NCI-H2081 treated with DMSO at 0.1 percent for 48 hours (cell line): ENCODE measurements at regions not wholly inside any gene's neighbourhood (a gene's known extent, or its start where the extent isn't known, plus 50 kb on each side); places are given as distances from the start of the nearest gene placed in this dataset.
"Not testable (repeated sequence)": the region's sequence is repeated elsewhere in the genome, so short reads cannot be mapped to it uniquely, and the experiment has no call there.

Experiments
- DNase-seq: peaks from one replicate; lab custom pipeline; 2025; lab: John Stamatoyannopoulos, UW

DNA sequence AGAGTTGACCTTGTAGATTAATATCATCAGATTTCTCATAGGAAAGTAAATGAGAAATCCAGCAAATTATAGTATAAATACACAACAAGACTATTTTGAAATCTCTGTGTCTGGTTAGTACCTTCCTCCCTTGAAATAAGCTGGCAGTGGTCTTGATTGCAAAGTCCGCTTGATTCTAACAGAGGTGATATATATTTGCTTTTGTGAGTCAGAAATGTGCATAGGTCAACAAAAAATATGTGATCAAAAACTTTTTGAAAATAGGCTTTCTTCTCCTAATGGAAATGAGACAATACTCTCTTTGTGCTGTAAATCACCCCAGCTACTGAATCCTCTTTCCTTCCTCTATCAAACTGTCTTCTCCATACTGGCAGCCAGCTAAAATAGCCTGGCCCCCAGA lies 749.2 kb upstream of the CDH10 start:
- DNase-seq, result no peak

GRCh38 chr5:25393256-25393655 lies 748.5 kb upstream of the CDH10 start:
- peak; percentile 49 for DNase-seq

DNA sequence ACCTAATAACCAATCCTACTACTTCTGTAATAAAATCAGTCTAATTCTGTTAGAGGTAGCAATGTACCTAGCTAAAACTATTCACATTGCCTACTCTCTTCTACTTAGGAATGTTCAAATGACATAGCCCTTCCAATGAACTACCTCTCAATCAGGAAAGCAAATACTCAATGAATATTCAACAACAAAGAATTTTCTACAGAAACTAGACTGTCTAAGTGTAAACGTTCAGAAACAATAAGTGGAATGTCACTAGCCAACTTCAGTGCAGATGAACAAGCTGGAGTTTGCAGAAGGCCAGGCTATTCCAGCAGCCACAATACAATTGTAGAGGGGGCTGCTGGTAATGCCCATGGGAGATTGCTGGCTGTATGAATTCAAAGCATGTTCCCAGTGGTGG lies 743.2 kb upstream of the CDH10 start:
- no peak for DNase-seq

- DNase-seq, result no peak
Measured at GRCh38 chr5:25362799-25363198, 718.0 kb upstream of the CDH10 start.

DNA sequence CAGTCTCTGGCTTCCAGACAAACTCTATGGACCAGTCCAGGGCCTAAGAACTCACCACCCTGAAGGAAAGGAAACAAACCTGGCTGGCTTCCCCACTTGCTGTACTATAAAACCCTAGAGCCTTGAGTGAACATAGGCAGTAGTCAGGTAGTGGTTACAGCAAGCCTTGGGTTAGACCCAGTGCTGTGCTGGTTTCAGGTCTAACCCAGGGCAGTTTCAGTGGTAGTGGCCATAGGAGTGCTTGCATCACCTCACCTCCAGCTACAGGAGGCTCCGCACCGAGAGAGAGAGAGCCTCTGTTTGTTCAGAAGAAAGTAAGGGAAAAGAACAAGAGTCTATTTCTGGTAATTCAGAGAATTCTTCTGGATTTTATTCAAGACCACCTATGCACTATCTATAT lies 714.1 kb upstream of the CDH10 start:
- no peak for DNase-seq

- DNase-seq, result no peak
Measured at GRCh38 chr5:25357605-25358004, 712.8 kb upstream of the CDH10 start.

GRCh38 chr5:25349746-25350145 lies 705.0 kb upstream of the CDH10 start:
- DNase-seq, result no peak

DNA sequence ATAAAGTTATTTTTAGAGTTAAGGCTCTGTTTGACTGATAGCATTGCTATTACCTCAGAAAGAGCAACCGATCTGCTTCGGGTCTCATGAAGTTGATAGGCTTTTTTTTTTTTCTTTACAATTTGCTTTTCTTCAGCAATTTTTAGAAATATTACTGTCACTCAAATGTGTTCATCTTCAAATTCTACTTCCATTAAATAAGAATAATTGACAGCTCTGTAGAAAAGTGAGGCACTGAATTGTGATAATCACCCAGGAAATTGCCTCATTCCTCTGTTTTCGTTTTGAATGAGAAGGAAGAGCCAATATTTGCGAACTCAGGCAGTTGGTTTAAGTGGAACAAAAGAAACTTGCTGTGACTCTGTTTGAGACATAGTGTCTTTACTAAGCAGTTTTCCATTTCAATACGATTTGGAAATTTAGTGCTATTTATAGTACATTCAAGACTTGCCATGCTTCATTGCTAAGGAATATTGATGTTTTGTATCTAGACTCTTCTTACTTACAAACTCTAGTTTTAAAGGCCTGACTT lies 700.5 kb upstream of the CDH10 start:
- DNase-seq, result peak; percentile 29

- DNase-seq, result no peak
Measured at GRCh38 chr5:25339541-25339940, 694.8 kb upstream of the CDH10 start.

- DNase-seq, result no peak
Measured at GRCh38 chr5:25334350-25334749, 689.6 kb upstream of the CDH10 start.

DNA sequence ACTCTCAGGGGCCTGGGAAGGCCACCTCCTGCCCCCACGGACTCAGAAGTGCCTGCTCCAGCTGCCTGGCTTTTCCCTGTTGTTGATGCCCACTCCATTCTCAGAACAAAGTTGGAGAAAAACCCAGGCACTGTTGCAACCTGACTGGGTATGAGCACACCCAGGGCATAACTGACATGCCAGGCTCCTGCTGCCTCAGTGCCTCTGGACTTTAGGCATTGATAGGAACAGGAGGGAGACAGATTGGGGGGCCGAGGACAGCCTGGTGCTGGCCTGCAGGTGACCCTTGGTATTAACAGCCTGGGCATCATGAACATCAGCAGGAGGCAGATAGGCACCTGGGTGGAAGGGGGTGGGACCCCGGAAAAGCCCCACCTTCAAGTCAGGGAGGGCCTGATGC lies 685.9 kb upstream of the CDH10 start:
- no peak for DNase-seq

DNA sequence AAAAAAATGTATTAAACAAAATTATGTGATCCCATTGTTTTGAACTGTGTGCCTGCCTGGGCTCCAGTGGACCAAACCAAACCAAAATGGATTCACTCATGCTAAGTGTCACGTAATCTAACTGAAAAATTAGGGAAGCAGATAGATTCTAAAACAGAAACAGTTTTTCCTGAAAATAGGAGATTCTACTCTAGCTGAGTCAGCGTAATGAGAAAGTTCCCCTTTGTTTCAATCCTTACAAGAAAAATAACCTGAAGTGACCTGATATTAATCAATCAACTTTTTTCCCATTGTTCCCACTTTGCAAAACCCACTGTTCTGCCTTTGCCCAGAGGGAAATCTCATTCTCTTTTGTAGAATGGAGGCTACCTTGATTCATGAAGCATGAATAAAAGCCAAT lies 682.4 kb upstream of the CDH10 start:
- DNase-seq, result no peak

DNA sequence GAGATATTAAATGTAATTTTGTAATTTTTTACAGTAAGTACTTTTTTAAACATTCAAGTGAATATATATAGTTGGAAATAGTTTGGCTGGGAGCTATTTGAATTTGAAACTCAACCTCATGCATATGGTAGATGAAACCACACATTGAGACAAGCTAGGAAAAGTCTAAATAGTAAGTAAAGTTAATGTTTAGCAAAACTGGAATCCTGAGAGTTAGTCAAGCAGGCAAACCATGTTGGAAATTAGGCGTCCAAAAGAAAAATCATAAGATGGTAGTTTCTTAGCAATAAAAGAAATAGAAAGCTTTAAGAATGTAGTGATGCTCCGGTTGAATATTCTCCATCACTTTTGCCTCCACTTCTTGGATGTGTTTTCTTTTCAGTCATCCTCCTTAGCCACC lies 657.1 kb upstream of the CDH10 start:
- no peak for DNase-seq

DNA sequence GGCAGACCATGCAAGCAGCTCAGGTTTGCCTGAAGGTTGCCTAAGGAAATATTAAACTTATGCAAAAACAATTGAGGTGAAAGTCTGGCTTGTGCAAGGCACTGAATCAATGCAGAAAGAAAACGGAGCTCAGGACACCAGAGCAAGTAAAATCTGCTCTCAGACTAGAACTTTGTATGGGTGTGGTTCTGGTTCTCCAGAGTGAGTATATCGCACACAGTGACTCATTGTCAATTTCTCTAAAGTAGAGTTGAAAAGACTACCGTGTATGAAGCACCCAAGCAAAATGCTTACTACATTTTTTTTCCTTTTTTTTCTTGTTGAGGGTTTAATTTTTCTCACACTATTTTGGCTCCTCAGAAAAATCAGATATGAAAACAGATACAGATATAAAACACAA lies 650.3 kb upstream of the CDH10 start:
- DNase-seq, result no peak

- DNase-seq, result not testable (repeated sequence)
Measured at GRCh38 chr5:25289766-25290165, 645.0 kb upstream of the CDH10 start.

DNA sequence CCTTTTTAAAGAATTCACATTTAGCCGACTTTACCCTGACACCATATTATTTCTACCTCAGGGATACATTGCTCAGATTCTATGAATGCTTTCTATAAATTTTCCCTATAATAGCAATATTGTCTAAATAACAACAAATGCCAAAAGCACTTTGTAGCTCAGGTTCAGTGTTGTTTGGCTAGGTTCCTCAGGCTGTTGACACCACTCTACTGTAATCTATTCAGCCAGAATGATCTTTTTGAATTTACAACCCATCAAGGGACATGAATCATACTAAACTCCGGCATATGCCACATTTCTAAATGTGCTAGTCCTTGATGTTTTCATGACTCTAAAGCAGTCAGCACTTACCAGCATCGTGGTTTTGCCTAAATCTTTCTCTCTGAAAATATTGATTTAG lies 641.5 kb upstream of the CDH10 start:
- DNase-seq, result no peak

DNA sequence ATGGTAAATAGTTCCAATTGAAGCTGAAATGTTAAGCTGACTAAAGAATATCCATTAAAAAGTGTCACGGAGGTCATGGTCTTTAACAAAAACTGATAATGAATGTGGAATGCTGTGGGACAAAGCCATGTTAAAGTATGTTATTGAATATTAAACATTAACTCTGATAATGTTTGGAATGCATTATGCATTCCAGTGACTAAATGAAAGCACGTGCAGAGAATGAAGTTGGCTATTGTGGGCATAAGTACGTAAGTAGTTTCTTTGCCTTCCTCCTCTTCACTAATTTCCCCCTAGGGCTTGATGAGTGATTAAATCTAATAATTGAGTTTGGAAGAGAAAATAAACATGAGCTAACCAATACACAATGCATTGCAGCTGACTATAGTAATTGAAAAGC lies 640.4 kb upstream of the CDH10 start:
- DNase-seq, result no peak

DNA sequence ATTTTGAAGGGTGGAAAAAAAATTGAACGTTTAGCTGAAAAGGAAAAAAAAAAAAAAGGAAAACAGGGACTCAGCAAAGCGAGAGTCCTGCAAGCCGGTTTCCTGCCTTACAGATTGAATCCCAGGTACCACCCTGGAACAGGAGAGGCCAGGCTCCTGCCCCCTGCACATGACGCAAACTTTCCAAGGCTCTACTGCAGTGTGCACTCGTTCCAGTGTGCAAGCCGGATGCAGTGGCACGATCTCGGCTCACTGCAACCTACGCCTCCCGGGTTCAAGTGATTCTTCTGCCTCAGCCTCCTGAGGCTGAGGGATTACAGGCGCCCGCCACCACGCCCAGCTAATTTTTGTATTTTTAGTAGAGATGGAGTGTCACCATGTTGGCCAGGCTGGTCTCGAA lies 618.7 kb upstream of the CDH10 start:
- not testable (repeated sequence) for DNase-seq

- no peak for DNase-seq
Measured at GRCh38 chr5:25262221-25262620, 617.4 kb upstream of the CDH10 start.

DNA sequence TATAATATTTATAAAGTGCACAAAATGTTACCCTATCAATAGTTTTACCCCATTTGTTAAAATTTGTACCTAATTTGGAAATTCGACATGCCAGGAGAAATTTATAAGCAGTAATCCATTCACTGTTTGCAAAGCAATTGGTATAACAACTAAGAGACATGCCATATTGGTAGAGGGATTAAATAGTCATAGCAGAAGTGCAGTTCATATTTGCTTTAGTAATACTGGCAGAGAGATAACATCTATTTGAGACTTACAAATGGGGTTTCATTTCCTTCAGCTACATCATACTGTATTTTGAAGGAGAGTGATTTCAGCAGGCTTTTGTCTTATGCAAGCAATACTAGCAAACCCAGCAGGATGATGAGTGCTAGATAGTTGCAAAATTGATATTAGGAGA lies 610.4 kb upstream of the CDH10 start:
- peak; percentile 57 for DNase-seq

GRCh38 chr5:25241981-25242380 lies 597.2 kb upstream of the CDH10 start:
- DNase-seq, result no peak

GRCh38 chr5:25238720-25239119 lies 593.9 kb upstream of the CDH10 start:
- not testable (repeated sequence) for DNase-seq

- DNase-seq, result no peak
Measured at GRCh38 chr5:25224316-25224982, 579.7 kb upstream of the CDH10 start.

GRCh38 chr5:25199902-25200301 lies 555.1 kb upstream of the CDH10 start:
- DNase-seq, result not testable (repeated sequence)
